ENCODE measurements at regions not wholly inside any gene's neighbourhood (a gene's known extent, or its start where the extent isn't known, plus 50 kb on each side); places are given as distances from the start of the nearest gene placed in this dataset.

DNA sequence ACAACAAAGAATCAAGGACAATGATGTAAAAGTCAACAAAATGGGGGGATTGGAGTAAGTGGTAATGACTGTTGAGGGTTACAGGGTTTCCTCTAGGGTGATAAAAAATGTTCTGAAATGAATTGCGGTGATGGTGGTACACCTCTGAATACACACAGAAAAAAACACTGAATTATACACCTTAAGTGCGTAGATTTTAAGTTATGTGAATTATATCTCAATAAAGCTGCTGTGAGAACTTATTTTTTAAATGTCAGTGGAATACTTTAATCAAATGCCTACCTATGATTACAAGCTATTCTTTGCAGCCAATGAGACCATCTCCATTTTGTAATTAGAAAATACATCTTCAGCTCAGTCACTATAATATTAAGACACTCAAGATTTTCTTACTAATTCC, 53.5 kb downstream of the ZNF608 start:
- DNase-seq: no peak

DNA sequence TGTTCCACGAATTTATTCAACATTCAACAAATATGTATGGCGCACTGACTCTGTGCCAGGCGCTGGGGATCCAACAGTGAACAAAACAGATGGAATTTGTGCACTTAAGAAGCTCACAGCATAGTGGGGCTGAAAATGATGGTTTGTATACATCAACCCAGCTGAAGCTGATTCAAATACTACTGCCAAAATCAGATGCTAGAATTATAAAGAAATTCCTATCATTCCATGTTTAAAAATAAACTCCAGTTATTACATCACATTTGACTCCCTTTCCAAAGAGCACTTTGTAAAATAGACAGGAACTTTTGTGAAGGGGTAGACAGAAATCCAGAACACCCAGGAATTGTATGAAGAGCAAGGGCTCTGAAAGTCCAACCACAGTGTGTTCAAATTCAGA, 54.1 kb downstream of the ZNF608 start:
- no peak for DNase-seq

DNA sequence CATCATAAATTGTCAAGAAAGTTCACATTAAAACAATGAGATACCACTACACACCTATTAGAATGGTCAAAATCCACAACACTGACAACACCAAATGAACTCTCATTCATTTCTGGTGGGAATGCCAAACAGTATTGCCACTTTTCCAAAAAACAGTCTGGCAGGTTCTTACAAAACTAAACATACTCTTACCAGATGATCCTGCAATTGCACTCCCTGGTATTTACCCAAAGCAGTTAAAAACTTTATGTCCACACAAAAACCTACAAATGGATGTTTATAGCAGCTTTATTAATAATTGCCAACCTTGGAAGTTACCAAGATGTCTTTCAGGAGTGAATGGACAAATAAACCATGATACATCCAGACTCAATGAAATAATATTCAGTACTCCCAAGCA, 56.8 kb downstream of the ZNF608 start:
- no peak for DNase-seq

DNA sequence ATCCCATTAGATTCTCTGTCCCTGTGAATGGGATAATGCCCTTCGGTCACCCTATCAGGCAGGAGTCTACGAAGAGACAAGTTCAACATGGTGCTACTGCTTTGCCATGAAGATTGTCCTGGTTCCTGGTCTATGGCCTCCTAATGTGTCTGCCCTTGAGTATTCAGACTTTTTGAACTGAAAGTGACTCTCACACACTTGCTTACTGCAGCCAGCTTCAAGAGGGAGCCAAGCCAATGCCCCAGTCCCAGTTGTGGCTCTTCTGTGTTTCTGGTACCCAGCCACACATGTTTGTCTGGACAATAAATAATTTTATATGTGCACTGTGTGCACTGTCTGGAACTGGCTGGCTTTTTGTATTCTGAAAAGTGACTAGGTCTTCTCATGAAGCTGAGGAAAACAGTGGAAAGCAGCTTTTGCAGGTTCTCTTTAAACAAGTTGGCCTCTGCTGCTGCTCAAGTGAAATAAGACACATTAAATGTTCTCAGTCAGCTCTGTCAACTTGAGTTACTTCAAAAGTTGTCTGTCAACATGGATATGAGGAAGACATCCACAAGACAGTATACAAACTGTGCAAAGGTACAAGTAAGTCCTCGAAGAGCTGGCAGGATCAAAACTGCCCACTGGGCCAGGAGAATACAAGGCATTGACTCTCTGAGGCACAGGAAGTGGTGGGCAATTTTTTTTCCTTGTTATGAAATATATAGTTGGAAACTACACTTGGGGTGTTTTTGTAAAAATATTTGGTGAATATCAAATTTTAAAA, 60.0 kb downstream of the ZNF608 start:
- no peak for DNase-seq

DNA sequence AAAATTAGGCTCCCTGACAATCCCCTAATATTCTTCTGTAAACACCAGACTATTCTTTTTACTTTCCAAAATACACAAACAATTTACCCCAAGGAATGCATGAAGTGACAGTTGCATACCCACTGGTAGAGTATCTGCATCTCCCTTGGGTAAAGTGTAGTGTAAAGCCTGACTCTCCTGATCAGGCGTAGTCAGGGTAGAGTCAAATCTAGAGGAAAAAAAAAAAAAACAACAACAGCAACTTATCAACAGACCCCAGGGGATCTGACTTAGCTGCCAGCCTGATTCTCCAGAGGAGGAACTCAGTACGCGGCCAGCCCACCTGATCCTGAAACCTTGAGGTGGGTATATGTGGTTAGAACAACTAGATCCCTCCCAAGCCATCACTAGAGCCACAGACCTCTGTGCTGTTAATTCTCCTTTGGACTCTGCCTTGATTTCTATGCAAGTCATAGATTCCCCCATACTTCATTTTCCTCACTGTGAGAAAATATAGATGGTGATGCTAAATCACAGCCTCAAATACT, 61.0 kb downstream of the ZNF608 start:
- no peak for DNase-seq

- DNase-seq: no peak
Observed at GRCh38 chr5:124683917-124684555, 62.4 kb downstream of the ZNF608 start.

DNA sequence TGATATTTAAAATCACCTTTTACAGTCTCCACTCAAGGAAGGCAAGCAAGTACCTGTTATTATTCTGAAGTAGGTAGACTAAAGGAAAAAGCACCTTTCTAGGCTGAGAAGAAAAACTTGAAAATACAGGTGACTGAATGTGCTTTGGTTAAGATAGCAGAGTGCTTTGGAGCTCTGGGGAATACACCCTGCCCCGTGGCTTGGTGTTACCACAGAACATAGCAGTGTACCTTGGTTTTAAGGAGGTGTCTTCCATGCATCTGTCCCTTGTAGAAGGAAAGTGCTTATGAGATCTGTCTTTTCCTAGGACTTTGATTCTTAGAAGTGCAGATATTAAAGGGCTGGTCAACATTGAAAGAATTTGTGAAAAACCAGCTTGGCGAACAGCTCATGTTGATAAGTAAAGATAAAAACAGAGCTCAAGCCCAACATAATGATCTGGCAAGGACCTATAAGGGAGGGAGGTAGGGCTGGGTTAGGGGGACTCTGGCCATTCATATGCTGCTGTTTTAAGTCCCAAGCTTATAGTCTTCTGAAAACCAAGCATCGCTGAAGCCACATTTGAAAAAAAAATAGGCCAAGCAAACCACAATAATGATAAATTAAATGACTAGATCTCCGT, 66.8 kb downstream of the ZNF608 start:
- DNase-seq: no peak

DNA sequence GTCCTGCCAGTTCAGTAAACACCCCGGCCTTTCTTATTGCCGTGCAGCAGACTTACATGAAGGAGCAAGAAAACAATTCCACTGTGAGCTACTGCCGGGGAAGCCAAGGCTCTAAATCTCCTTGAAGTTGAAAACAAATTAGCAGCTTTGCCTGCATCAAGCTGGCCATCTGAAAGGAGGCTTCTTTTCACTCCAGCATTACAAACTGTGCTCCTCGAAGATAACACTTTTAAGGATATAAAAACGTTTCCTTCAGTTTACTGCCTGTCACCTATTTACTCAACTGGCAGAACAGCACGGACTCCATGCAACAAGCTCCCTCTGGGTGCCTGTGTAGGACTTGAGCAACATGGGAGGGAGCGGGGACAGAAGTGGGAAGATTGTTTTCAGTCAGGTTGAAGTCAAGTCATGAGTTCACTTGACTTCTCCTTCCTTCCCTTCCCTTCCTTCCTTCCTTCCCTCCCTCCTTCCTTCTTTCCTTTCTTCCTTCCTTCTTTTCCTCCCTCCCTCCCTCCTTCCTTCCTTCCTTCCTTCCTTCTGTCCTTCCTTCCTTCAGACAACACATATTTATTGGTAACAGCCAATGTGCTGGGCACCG, 67.4 kb downstream of the ZNF608 start:
- DNase-seq: no peak

GRCh38 chr5:124678468-124678867, 68.0 kb downstream of the ZNF608 start:
- DNase-seq: no peak

GRCh38 chr5:124677374-124678351, 68.8 kb downstream of the ZNF608 start:
- no peak for DNase-seq

DNA sequence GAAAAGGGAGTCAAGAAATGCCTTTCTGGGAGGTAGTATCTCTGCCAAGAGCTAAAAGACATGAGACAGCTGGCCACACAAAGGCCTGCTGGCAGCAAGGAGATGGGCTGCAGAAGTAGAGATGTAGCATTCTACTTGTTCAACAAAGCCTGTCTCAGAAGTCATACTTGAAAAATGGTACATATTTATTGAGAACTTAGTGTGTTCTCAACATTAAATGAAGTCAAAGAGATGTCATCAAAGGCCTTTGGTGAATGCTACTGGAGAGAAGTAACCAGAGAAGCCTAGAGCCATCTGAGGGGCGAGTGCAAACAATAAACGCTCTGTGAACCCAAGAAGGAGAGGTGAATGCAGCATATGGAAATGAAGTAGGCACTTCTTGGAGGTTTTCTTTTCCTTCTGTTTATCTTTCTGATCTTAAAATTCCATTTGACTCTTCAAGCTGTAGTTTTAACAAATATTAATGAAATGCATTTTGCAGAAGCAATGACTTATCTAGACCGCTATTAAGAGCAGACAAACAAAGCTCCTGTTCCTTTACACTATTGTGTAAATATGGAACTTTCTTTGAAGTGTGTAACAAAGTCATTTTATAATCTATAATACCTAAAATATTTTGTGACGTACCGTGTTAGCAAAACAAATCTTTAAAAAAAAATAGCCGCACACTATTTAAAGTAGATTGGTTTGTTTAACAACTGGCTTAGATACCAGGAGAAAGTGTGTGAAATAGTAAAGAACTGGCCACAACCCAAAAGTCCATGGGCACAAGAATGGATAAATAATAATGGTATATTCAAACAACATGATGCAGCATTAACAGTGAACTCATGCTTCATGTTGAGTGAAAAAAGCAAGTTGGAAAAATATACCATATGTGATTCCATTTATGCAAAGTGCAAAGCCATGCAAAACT, 70.2 kb downstream of the ZNF608 start:
- DNase-seq: no peak

GRCh38 chr5:124671193-124671592, 75.2 kb downstream of the ZNF608 start:
- no peak for DNase-seq

- no peak for DNase-seq
Observed at GRCh38 chr5:124670722-124671184, 75.7 kb downstream of the ZNF608 start.

- DNase-seq: no peak
Observed at GRCh38 chr5:124669956-124670721, 76.3 kb downstream of the ZNF608 start.

GRCh38 chr5:124669300-124669648, 77.2 kb downstream of the ZNF608 start:
- DNase-seq: no peak

DNA sequence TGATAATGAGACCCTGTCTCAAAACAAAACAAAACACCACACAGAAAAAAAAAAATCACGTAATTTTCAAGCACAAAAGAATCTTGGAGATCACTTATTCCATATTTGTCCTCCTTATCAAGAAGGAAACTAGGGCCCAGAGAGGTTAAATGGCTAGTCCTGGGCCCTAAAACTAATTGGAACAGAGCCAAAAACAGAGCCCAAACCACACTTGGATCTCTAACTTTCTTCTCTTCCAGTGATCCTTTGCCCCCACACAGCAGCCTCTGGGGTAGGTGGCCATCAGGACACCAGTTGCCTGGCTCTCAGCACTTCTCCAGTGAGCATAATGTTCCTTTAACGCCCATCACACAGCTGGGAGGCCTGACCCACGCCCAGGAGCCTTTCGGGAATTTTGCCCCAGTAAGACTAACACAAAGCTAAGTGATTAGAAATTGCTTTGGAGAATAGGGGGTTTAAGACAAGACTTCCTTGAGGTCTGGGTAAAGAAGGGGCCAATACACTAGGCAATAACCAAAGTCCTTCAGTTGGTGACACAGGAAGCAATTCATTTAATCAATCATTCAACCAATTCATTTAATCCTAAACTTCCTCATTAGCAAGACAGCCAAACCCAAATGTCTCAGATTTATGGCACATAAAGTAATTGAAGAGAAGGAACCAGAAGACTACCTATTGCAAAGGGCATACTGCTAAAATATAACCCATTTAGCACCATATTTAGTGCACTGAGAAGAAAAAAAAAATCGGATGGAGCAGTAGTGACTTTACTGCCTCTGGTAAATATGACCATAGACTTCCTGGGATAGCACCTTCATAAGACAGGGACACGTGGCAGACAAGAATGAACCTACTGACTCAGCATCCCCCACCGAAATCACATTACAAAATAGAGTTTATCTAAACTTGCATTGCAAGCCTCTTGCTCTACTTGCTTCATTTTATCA, 77.8 kb downstream of the ZNF608 start:
- DNase-seq: no peak

- no peak for DNase-seq
Observed at GRCh38 chr5:124665625-124666024, 80.8 kb downstream of the ZNF608 start.

- no peak for DNase-seq
Observed at GRCh38 chr5:124665035-124665434, 81.4 kb downstream of the ZNF608 start.

- no peak for DNase-seq
Observed at GRCh38 chr5:124664287-124664686, 82.2 kb downstream of the ZNF608 start.
